Erythroblast (primary cell): ENCODE measurements at regions not wholly inside any gene's neighbourhood (a gene's known extent, or its start where the extent isn't known, plus 50 kb on each side); places are given as distances from the start of the nearest gene placed in this dataset.

Experiments
- DNase-seq, 2 experiments: peaks; one replicate each; lab custom pipeline; 2025; lab: John Stamatoyannopoulos, UW
- GATA1 ChIP-seq: IDR thresholded peaks from 2 replicates; pipeline ENCODE4 v1.6.1; 2011; ENCODE audit warnings: low read depth, mild to moderate bottlenecking, control low read depth, low read length, moderate library complexity
- POLR2A ChIP-seq: IDR thresholded peaks from 2 replicates; pipeline ENCODE4 v1.6.1; 2011; ENCODE audit warnings: mild to moderate bottlenecking, low read length

GRCh38 chr18:56393870-56394269 lies 244.5 kb downstream of the TXNL1 start:
- TF ChIP-seq POLR2A (no peak), GATA1 (no peak)
- DNase-seq, result no peak

- TF ChIP-seq POLR2A (no peak), GATA1 (no peak)
- DNase-seq, result no peak
Measured at GRCh38 chr18:56391931-56392590, 246.3 kb downstream of the TXNL1 start.

- TF ChIP-seq POLR2A (no peak), GATA1 (no peak)
- DNase-seq, result no peak
Measured at GRCh38 chr18:56390626-56391025, 247.8 kb downstream of the TXNL1 start.

- no peak for DNase-seq
- TF ChIP-seq GATA1, result no peak
- TF ChIP-seq POLR2A, result no peak
Measured at GRCh38 chr18:56389190-56389589, 249.2 kb downstream of the TXNL1 start.

- no peak for DNase-seq
- TF ChIP-seq POLR2A, result no peak
- TF ChIP-seq GATA1, result no peak
Measured at GRCh38 chr18:56388571-56388970, 249.8 kb downstream of the TXNL1 start.

- TF ChIP-seq GATA1, result no peak
- no peak for TF ChIP-seq POLR2A
- no peak for DNase-seq
Measured at GRCh38 chr18:56386856-56387255, 251.5 kb downstream of the TXNL1 start.

GRCh38 chr18:56383349-56383748 lies 255.0 kb downstream of the TXNL1 start:
- no peak for DNase-seq
- TF ChIP-seq POLR2A (no peak), GATA1 (no peak)

- no peak for DNase-seq
- no peak for TF ChIP-seq GATA1
- no peak for TF ChIP-seq POLR2A
Measured at GRCh38 chr18:56382541-56382940, 255.9 kb downstream of the TXNL1 start.

- no peak for DNase-seq
- TF ChIP-seq GATA1 (no peak), POLR2A (no peak)
Measured at GRCh38 chr18:56381196-56381595, 257.2 kb downstream of the TXNL1 start.

- no peak for DNase-seq
- TF ChIP-seq GATA1 (no peak), POLR2A (no peak)
Measured at GRCh38 chr18:56380685-56381084, 257.7 kb downstream of the TXNL1 start.

- no peak for DNase-seq
Measured at GRCh38 chr18:56379256-56379655, 259.1 kb downstream of the TXNL1 start.

GRCh38 chr18:56377231-56377630 lies 261.2 kb downstream of the TXNL1 start:
- DNase-seq, result no peak
- no peak for TF ChIP-seq GATA1
- TF ChIP-seq POLR2A, result no peak

More at GRCh38 chr18:56379256-56379655, 259.1 kb downstream of the TXNL1 start:
- TF ChIP-seq GATA1, result no peak
- TF ChIP-seq POLR2A, result no peak

- DNase-seq, result no peak
- TF ChIP-seq GATA1 (no peak), POLR2A (no peak)
Measured at GRCh38 chr18:56374007-56374655, 264.3 kb downstream of the TXNL1 start.

- DNase-seq, result no peak
- TF ChIP-seq POLR2A, result no peak
- no peak for TF ChIP-seq GATA1
Measured at GRCh38 chr18:56373601-56374000, 264.8 kb downstream of the TXNL1 start.

GRCh38 chr18:56368066-56368465 lies 270.3 kb downstream of the TXNL1 start:
- no peak for DNase-seq
- no peak for TF ChIP-seq POLR2A
